Trophoblast cell (in vitro differentiated cells and primary cell): ENCODE measurements at regions not wholly inside any gene's neighbourhood (a gene's known extent, or its start where the extent isn't known, plus 50 kb on each side); places are given as distances from the start of the nearest gene placed in this dataset.
A peak's percentile ranks its signal among the peaks of the same experiment; 100 is the strongest.

Experiments
- DNase-seq, 2 donors: peaks; one replicate each; pipeline ENCODE4 v3.0.0-alpha.2; 2016
- H2AFZ ChIP-seq: 2 replicates; pipeline ENCODE4 v1.6.1; 2013; ENCODE audit warnings: low read length, moderate library complexity, mild to moderate bottlenecking; ENCODE audit not compliant: insufficient read depth, poor library complexity
- H2AK5ac ChIP-seq: 2 replicates; pipeline ENCODE4 v1.6.1; 2013; ENCODE audit warnings: mild to moderate bottlenecking, low read length
- H2BK120ac ChIP-seq: 2 replicates; pipeline ENCODE4 v1.6.1; 2013; ENCODE audit warnings: low read length, mild to moderate bottlenecking, moderate library complexity; ENCODE audit not compliant: insufficient read depth, poor library complexity
- H2BK12ac ChIP-seq: 2 replicates; pipeline ENCODE4 v1.6.1; 2013; ENCODE audit warnings: mild to moderate bottlenecking, low read length, moderate library complexity
- H2BK5ac ChIP-seq: 2 replicates; pipeline ENCODE4 v1.6.1; 2013; ENCODE audit warnings: low read length, low read depth, moderate library complexity, mild to moderate bottlenecking; ENCODE audit not compliant: poor library complexity
- H3K14ac ChIP-seq: 2 replicates; pipeline ENCODE4 v1.6.1; 2013; ENCODE audit warnings: mild to moderate bottlenecking, low read length
- H3K18ac ChIP-seq: 2 replicates; pipeline ENCODE4 v1.6.1; 2013; ENCODE audit warnings: mild to moderate bottlenecking, low read length
- H3K23ac ChIP-seq: 2 replicates; pipeline ENCODE4 v1.6.1; 2013; ENCODE audit warnings: low read length
- H3K27ac ChIP-seq: 2 replicates; pipeline ENCODE4 v1.5.1; 2013; ENCODE audit warnings: low read depth, mild to moderate bottlenecking, inconsistent platforms, low read length, moderate library complexity
- H3K27me3 ChIP-seq: 2 replicates; pipeline ENCODE4 v1.6.1; 2013; ENCODE audit warnings: inconsistent platforms, mild to moderate bottlenecking, low read length, moderate library complexity; ENCODE audit not compliant: insufficient read depth
- H3K36me3 ChIP-seq, 2 experiments: 1 replicate in 1 of 2; 2 replicates in 1 of 2; pipeline ENCODE4 v1.6.1; 2013; ENCODE audit warnings: low read length in 2 of 2, mild to moderate bottlenecking in 2 of 2, moderate library complexity in 1 of 2; ENCODE audit not compliant: insufficient read depth in 2 of 2, control insufficient read depth in 1 of 2
- H3K4ac ChIP-seq: 2 replicates; pipeline ENCODE4 v1.6.1; 2013; ENCODE audit warnings: low read depth, mild to moderate bottlenecking, low read length, moderate library complexity
- H3K4me1 ChIP-seq, 2 experiments: 1 replicate in 1 of 2; 2 replicates in 1 of 2; pipeline ENCODE4 v1.6.1; 2013; ENCODE audit warnings: low read length in 2 of 2, mild to moderate bottlenecking in 2 of 2, moderate library complexity in 1 of 2; ENCODE audit not compliant: insufficient read depth in 2 of 2, control insufficient read depth in 1 of 2
- H3K4me2 ChIP-seq: 2 replicates; pipeline ENCODE4 v1.6.1; 2013; ENCODE audit warnings: inconsistent platforms, mild to moderate bottlenecking, low read length, moderate library complexity
- H3K4me3 ChIP-seq: 2 replicates; pipeline ENCODE4 v1.5.1; 2013; ENCODE audit warnings: mild to moderate bottlenecking, low read depth, low read length, inconsistent platforms
- H3K79me1 ChIP-seq: one replicate; pipeline ENCODE4 v1.6.1; 2013; ENCODE audit warnings: low read length
- H3K79me2 ChIP-seq: 2 replicates; pipeline ENCODE4 v1.6.1; 2013; ENCODE audit warnings: low read length, mild to moderate bottlenecking; ENCODE audit not compliant: control insufficient read depth, insufficient read depth, poor library complexity
- H3K9ac ChIP-seq: 2 replicates; pipeline ENCODE4 v1.6.1; 2013; ENCODE audit warnings: mild to moderate bottlenecking, low read length
- H3K9me3 ChIP-seq: 2 replicates; pipeline ENCODE4 v1.6.1; 2013; ENCODE audit warnings: low read depth, mild to moderate bottlenecking, control low read depth, inconsistent platforms, low read length; ENCODE audit not compliant: insufficient read depth
- H4K12ac ChIP-seq: 2 replicates; pipeline ENCODE4 v1.6.1; 2013; ENCODE audit warnings: low read depth, mild to moderate bottlenecking, low read length, moderate library complexity
- H4K8ac ChIP-seq: 2 replicates; pipeline ENCODE4 v1.6.1; 2013; ENCODE audit warnings: low read depth, mild to moderate bottlenecking, low read length, moderate library complexity
- H4K91ac ChIP-seq: one replicate; pipeline ENCODE4 v1.6.1; 2013; ENCODE audit warnings: low read depth, mild to moderate bottlenecking, low read length, moderate library complexity
- WGBS: extraction: QIAGEN DNeasy Blood & Tissue Kit; methylation state at CpG from one replicate; pipeline ENCODE4 v1.1.7; 2013; ENCODE audit warnings: missing lambda C conversion rate; ENCODE audit not compliant: insufficient read length, insufficient coverage; ENCODE audit errors: extremely low coverage; 5-methylcytosine and 5-hydroxymethylcytosine counted together

DNA sequence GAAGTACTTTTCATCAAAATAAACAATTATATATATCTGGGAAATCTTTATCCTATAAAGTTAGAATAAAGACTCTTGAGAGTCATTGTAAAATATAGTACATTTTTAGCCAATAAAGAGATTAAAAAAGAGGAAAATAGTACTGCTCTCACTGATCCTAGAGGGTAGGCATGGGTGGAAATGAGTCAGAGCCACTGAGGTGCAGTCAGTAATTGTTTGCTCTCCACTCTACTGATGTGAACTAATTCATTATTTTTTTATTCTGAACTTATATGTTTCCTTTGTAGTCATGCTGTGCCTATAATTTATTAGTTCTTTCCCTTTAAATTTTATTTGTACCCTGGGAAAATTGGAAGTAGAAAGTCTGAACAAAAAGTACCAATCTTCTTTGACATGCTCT, 1359.4 kb upstream of the GJE1 start:
- Histone ChIP-seq H3K4me1 (no peaks in the 10 kb centered on the region), H3K4ac (no peak overlapping the region), H4K8ac (no peak overlapping the region), H3K23ac (no peak overlapping the region), H3K27me3 (no peaks in the 10 kb centered on the region), H2AK5ac (no peak overlapping the region), H2BK12ac (no peak overlapping the region), H2BK120ac (no peak overlapping the region), H3K9me3 (peaks cover 2% of the 10 kb centered on the region), H3K9ac (no peak overlapping the region), H2AFZ (no peak overlapping the region), H3K4me2 (no peak overlapping the region), H4K12ac (no peak overlapping the region), H3K36me3 (no peaks in the 10 kb centered on the region), H3K14ac (no peak overlapping the region), H3K4me3 (no peak overlapping the region), H3K18ac (no peak overlapping the region), H2BK5ac (no peak overlapping the region), H3K79me2 (no peaks in the 10 kb centered on the region), H4K91ac (no peak overlapping the region), H3K79me1 (no peaks in the 10 kb centered on the region), H3K27ac (no peak overlapping the region)
- DNase-seq = no peak

DNA sequence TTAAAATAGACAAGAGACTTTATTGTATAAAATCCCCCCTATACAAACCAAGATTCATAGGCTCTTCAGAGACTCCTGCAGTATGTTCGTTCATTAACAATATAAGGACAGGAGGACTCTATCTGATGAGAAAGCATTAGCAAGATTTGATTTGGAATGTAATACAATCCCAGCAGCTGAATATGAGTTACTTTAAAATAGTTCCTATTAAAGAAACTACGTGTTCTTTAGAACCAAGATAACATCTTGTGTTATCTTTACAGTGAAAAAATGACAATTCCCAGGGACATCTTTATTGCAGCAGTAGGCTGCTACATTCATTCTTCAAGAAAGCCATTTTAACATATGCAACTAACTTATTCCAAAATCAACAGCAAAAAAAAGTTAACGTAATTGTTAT, 1360.1 kb upstream of the GJE1 start:
- H3K9ac ChIP-seq = no peak overlapping the region
- peaks cover 2% of the 10 kb centered on the region for H3K9me3 ChIP-seq
- H4K91ac ChIP-seq = no peak overlapping the region
- H3K4me1 ChIP-seq = no peaks in the 10 kb centered on the region
- no peak overlapping the region for H2BK12ac ChIP-seq
- no peaks in the 10 kb centered on the region for H3K27me3 ChIP-seq
- H3K4me3 ChIP-seq = no peak overlapping the region
- no peaks in the 10 kb centered on the region for H3K36me3 ChIP-seq
- H3K4ac ChIP-seq = no peak overlapping the region
- H4K8ac ChIP-seq = no peak overlapping the region
- no peaks in the 10 kb centered on the region for H3K79me1 ChIP-seq
- no peak overlapping the region for H2AFZ ChIP-seq
- H2BK5ac ChIP-seq = no peak overlapping the region
- H3K27ac ChIP-seq = no peak overlapping the region
- no peak overlapping the region for H3K4me2 ChIP-seq
- H3K18ac ChIP-seq = no peak overlapping the region
- peak in 1 of 2 donors; percentile 22 for DNase-seq
- no peak overlapping the region for H4K12ac ChIP-seq
- H2BK120ac ChIP-seq = no peak overlapping the region
- no peak overlapping the region for H3K14ac ChIP-seq
- no peak overlapping the region for H3K23ac ChIP-seq
- no peaks in the 10 kb centered on the region for H3K79me2 ChIP-seq
- H2AK5ac ChIP-seq = no peak overlapping the region
- WGBS = no CpG with 5 or more reads among the region's 3 CpGs

DNA sequence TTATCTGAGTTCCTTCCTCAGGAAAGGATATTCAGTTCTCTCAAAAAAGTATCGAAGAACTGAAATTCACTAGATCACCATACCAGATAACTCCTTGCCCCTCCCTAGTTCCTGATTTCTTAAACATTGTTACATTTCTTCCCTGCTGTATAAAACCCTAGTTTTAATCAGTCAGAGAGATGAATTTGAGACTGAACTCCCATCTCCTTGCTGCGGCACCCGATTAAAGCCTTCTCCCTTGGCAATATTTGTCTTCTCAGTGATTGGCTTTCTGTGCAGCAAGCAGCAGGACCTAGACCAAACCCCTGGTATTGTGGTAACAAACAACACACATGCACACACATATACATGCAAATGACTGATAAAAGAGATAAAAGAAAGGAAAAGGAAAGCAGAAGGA, 1364.6 kb upstream of the GJE1 start:
- H4K8ac ChIP-seq = no peak overlapping the region
- H3K27ac ChIP-seq = no peak overlapping the region
- H3K4me1 ChIP-seq = no peaks in the 10 kb centered on the region
- H3K27me3 ChIP-seq = no peaks in the 10 kb centered on the region
- H3K18ac ChIP-seq = no peak overlapping the region
- H3K14ac ChIP-seq = no peak overlapping the region
- H3K79me1 ChIP-seq = no peaks in the 10 kb centered on the region
- H2BK120ac ChIP-seq = no peak overlapping the region
- no peak overlapping the region for H2BK5ac ChIP-seq
- no peak overlapping the region for H2AK5ac ChIP-seq
- H4K91ac ChIP-seq = no peak overlapping the region
- peaks cover 5% of the 10 kb centered on the region for H3K9me3 ChIP-seq
- no peak overlapping the region for H3K4ac ChIP-seq
- no peak overlapping the region for H3K23ac ChIP-seq
- no CpG with 5 or more reads among the region's 3 CpGs for WGBS
- H3K36me3 ChIP-seq = no peaks in the 10 kb centered on the region
- H4K12ac ChIP-seq = no peak overlapping the region
- H2BK12ac ChIP-seq = no peak overlapping the region
- H3K9ac ChIP-seq = no peak overlapping the region
- no peaks in the 10 kb centered on the region for H3K79me2 ChIP-seq
- H2AFZ ChIP-seq = no peak overlapping the region
- no peak overlapping the region for H3K4me2 ChIP-seq
- H3K4me3 ChIP-seq = no peak overlapping the region
- DNase-seq = no peak

- H3K14ac ChIP-seq = no peak overlapping the region
- H3K4me1 ChIP-seq = no peaks in the 10 kb centered on the region
- no peak overlapping the region for H3K4me3 ChIP-seq
- DNase-seq = no peak
- H2BK120ac ChIP-seq = no peak overlapping the region
- no peak overlapping the region for H2AK5ac ChIP-seq
- no peak overlapping the region for H4K91ac ChIP-seq
- H3K9ac ChIP-seq = no peak overlapping the region
- no CpG with 5 or more reads among the region's 2 CpGs for WGBS
- H3K23ac ChIP-seq = no peak overlapping the region
- no peak overlapping the region for H3K4ac ChIP-seq
- no peak overlapping the region for H3K27ac ChIP-seq
- no peaks in the 10 kb centered on the region for H3K79me1 ChIP-seq
- H3K79me2 ChIP-seq = no peaks in the 10 kb centered on the region
- no peak overlapping the region for H4K12ac ChIP-seq
- no peaks in the 10 kb centered on the region for H3K27me3 ChIP-seq
- H3K4me2 ChIP-seq = no peak overlapping the region
- H3K9me3 ChIP-seq = peaks cover 5% of the 10 kb centered on the region
- no peaks in the 10 kb centered on the region for H3K36me3 ChIP-seq
- H3K18ac ChIP-seq = no peak overlapping the region
- no peak overlapping the region for H2BK5ac ChIP-seq
- no peak overlapping the region for H2BK12ac ChIP-seq
- H2AFZ ChIP-seq = no peak overlapping the region
- no peak overlapping the region for H4K8ac ChIP-seq
Measured at GRCh38 chr6:140766999-140767398, 1365.7 kb upstream of the GJE1 start.
